HG02981 (cell line): ENCODE measurements at regions not wholly inside any gene's neighbourhood (a gene's known extent, or its start where the extent isn't known, plus 50 kb on each side); places are given as distances from the start of the nearest gene placed in this dataset.
"Not testable (repeated sequence)": the region's sequence is repeated elsewhere in the genome, so short reads cannot be mapped to it uniquely, and the experiment has no call there.

Experiments
- ATAC-seq: cut with Tn5 transposase; IDR thresholded peaks from one replicate; pipeline ENCODE4 v1.9.1; 2021; ENCODE audit warnings: mild to moderate bottlenecking, moderate library complexity; ENCODE audit not compliant: unreplicated experiment

DNA sequence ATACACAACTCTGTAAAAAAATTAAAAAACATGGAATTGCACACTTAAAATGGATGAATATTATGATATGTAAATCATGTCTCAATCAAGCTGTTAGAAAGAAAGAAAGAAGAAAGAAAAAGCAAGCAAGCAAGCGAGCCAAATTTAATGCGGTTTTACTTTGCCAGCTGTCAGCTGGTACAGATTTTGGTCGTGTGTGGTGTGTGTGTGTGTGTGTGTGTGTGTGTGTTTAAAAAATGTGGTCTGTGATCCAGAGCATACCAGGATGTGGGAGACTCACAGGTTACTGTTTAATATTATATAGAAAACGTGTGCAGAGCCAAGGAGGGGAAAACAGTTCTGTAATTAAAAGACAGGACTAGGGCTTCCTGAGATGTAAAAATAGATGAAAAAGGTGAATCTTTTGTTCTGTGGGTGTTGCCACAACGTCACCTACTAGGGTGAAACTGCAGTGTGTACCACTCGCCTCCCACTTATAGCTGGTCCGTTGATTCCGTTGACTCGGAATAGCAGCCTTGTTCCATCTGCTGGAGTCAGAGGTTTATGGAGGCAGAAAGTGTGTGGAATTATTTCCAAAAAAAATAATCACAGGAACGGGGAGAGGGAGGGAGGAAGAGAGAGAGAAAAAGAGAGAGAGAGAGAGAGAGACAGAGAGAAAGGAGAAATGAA, 197.7 kb downstream of the BCAS1 start:
- ATAC-seq, result no peak

- ATAC-seq, result no peak
Observed at GRCh38 chr20:53872081-53872541, 198.3 kb downstream of the BCAS1 start.

DNA sequence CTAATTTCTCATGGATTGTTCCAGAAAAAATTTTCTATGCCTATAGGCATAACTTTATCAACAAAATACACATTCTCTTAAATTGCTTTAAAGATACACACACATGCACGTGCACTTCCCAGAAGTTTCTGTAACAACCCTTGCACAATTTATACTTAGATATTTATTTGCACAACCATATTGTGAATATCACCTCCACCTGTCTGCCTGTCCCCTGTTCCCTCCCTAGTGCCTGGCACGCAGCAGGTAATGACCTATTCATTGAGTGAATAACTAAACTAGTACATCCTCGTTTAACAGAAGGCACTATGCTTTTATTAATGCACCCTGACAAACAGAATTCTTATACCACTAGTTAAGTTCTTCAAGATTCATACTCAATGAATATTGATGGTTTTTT, 198.9 kb downstream of the BCAS1 start:
- no peak for ATAC-seq

- ATAC-seq, result no peak
Observed at GRCh38 chr20:53870426-53871315, 199.7 kb downstream of the BCAS1 start.

- peak; percentile 45 for ATAC-seq
Observed at GRCh38 chr20:53869466-53870258, 200.7 kb downstream of the BCAS1 start.

DNA sequence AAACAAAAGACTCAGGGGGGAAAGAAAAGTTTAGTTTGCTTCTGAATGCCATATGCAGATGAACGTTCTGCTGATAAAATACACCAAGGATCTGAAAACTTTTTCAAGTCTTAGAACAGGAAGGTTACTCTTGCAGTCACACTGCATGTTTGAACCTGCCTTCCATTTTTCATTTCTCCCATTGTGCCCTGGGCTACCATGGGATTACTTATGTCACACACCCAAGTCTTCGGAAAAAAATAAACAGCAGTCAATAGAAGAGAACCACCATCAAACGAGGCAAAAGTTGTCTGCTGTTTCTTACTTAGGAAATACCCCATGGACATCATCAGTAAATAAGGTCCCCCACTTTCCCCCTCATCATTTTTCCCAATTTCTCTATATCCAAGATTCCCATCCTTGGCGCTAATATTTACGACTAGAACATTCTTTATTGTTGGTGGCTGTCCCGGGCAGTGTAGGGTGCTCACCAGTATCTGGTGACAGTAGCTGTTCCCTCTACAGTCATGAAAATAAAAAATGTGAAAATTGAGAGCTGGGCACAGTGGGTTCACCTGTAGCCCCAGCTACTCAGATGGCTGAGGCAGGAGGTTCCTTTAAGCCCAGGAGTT, 202.5 kb downstream of the BCAS1 start:
- no peak for ATAC-seq

GRCh38 chr20:53866794-53867740, 203.3 kb downstream of the BCAS1 start:
- peak; percentile 41 for ATAC-seq

- no peak for ATAC-seq
Observed at GRCh38 chr20:53865901-53866793, 204.2 kb downstream of the BCAS1 start.

DNA sequence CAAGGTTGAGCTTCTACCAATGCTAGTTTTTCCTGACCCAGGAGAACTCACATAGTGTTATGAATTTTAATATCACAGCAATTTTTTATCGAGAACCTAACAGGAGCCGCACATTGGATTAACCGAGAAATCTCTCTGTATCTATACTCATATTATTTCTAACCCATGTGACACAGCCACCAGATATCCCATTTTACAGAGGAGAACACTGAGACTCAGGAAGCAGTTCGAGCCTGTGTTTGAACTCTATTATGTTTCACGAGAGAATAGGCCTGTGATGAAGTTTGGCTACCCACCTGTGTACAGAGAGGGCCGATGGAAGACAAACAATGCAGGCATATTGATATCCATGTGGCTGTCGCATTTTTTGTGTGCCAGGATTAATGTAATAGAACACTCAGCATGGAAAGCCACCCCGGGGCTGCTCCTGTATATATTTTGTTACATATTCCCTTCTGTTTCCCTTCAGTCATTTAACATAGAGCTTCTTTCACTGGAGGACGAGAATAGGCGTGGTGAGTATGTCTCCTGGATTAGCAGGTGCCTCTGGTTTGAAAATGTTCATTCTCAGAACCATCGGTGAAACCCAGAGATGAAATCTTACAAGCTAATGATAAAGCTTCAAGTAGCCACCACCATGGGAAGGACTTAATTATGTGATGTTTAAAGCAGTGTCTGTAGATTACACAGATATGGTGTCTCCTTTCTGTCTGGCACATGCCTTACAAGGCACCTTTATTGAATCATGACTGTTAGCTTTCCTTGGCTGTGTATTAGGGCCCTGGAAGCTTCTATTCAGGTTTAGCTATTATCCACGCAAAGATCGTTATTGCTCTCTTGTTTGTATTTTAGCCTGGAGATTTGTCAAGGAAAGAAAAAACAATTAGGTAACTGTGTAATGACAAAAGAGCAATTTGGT, 205.4 kb downstream of the BCAS1 start:
- not testable (repeated sequence) for ATAC-seq

GRCh38 chr20:53863923-53864641, 206.3 kb downstream of the BCAS1 start:
- ATAC-seq, result not testable (repeated sequence)

DNA sequence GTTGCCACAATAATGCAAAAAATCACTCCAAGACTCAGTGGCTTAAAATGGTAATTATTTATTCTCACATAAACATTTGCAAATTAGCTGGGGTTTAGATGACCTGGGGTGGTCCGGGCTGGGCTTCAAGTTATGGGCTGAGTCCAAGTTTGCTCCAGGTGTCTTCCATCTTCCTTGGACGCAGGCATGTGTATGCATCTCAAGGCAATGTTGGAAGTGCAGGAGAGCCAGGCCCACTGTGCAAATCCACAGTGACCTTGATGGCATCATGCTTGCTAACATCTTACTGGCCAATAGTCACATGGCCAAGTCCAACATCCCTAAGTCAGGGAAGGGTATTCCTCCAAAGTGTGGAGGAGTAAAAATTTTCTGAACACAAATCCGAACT, 206.9 kb downstream of the BCAS1 start:
- not testable (repeated sequence) for ATAC-seq

GRCh38 chr20:53863039-53863438, 207.4 kb downstream of the BCAS1 start:
- not testable (repeated sequence) for ATAC-seq

- ATAC-seq, result not testable (repeated sequence)
Observed at GRCh38 chr20:53862490-53862889, 207.9 kb downstream of the BCAS1 start.

DNA sequence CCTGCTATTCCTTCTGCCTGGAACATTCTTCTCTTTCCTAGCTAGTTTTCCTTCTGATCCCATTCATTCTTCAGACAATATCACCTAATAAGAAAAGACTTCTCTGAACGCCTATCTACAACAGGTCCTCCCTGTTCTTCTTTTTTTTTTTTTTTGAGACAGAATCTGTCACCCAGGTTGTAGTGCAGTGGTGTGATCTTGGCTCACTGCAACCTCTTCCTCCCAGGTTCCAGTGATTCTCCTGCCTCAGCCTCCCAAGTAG, 208.3 kb downstream of the BCAS1 start:
- not testable (repeated sequence) for ATAC-seq

GRCh38 chr20:53859684-53860083, 210.7 kb downstream of the BCAS1 start:
- ATAC-seq, result no peak

- ATAC-seq, result not testable (repeated sequence)
Observed at GRCh38 chr20:53859009-53859408, 211.4 kb downstream of the BCAS1 start.

DNA sequence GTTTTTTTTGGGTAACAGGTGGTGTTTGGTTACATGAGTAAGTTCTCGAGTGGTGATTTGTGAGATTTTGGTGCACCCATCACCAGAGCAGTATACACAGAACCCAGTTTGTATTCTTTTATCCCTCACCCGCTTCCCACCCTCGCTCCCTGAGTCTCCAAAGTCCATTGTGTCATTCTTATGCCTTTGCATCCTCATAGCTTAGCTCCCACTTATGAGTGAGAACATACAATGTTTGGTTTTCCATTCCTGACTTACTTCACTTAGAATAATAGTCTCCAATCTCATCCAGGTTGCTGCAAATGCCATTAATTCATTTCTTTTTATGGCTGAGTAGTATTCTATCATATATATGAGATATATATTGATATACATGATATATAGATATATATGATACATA, 211.9 kb downstream of the BCAS1 start:
- ATAC-seq, result not testable (repeated sequence)
